ENCODE measurements at regions not wholly inside any gene's neighbourhood (a gene's known extent, or its start where the extent isn't known, plus 50 kb on each side); places are given as distances from the start of the nearest gene placed in this dataset.
"Not testable (repeated sequence)": the region's sequence is repeated elsewhere in the genome, so short reads cannot be mapped to it uniquely, and the experiment has no call there.

- DNase-seq (ENCODE audit: low read depth): no peak
Measured at GRCh38 chr9:103242025-103242424, 246.9 kb downstream of the CYLC2 start.

GRCh38 chr9:103242486-103242885, 247.4 kb downstream of the CYLC2 start:
- DNase-seq (ENCODE audit: low read depth): no peak

DNA sequence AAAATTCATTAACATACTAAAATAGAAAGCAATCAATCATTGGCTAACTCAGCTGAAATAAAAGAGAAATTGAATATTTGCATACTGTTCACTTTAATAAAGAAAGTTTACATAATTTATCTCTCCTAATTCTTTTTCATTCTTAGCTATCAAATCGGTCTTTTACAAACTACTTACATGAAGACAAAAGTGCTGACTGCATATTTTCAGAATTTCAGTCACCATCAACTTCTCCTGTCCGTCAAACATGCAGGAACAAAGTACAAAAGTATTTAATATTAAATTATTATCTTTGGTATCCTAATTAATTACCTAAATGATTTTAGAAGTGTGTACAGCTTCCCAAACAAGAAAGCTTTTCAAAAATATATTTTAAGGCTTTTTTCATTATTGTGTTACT, 248.4 kb downstream of the CYLC2 start:
- no peak for DNase-seq (ENCODE audit: low read depth)

DNA sequence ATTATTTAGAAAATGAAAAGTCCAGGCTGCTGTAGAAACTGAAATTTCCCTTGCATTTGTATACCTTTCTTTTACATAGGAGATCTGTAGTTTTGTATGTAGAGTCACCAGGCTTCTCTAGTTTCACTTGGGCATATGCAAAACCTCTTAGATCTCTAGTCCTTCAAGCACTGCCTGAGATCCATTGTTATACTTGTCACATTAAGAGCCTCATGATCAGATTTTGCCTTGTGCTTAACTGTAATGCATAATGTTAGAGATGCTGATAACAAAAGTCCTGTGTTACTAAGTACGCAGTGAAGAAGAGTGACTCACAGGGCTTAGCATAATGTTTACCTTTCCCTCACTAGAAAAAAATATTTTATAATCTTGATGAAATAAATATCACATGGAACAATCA, 250.2 kb downstream of the CYLC2 start:
- DNase-seq (ENCODE audit: low read depth): no peak

GRCh38 chr9:103261951-103262350, 266.8 kb downstream of the CYLC2 start:
- DNase-seq (ENCODE audit: low read depth): no peak

- no peak for DNase-seq (ENCODE audit: low read depth)
Measured at GRCh38 chr9:103266064-103266463, 270.9 kb downstream of the CYLC2 start.

GRCh38 chr9:103277240-103277639, 282.1 kb downstream of the CYLC2 start:
- no peak for DNase-seq (ENCODE audit: low read depth)

- DNase-seq (ENCODE audit: low read depth): no peak
Measured at GRCh38 chr9:103281126-103281525, 286.0 kb downstream of the CYLC2 start.

GRCh38 chr9:103287361-103287760, 292.2 kb downstream of the CYLC2 start:
- no peak for DNase-seq (ENCODE audit: low read depth)

DNA sequence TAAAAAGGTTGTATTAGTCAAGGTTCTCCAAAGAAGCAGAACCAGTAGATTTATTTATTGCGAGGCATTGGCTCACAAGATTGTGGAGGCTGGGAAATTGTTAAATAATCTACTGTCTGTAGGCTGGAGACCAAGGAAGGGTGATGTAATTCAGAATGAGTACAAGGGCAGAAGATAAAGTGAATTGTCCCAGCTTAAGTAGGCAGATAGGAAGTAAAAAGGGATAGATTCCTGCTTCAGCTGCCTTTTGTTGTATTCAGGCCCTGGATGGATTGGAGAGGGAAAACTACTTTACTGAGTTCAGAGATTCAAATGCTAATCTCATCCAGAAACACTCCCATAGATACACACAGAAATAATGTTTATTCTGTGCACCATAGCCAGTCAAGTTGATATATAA, 301.1 kb downstream of the CYLC2 start:
- no peak for DNase-seq (ENCODE audit: low read depth)

GRCh38 chr9:103301051-103301450, 305.9 kb downstream of the CYLC2 start:
- DNase-seq (ENCODE audit: low read depth): no peak

GRCh38 chr9:103304797-103305196, 309.7 kb downstream of the CYLC2 start:
- no peak for DNase-seq (ENCODE audit: low read depth)

DNA sequence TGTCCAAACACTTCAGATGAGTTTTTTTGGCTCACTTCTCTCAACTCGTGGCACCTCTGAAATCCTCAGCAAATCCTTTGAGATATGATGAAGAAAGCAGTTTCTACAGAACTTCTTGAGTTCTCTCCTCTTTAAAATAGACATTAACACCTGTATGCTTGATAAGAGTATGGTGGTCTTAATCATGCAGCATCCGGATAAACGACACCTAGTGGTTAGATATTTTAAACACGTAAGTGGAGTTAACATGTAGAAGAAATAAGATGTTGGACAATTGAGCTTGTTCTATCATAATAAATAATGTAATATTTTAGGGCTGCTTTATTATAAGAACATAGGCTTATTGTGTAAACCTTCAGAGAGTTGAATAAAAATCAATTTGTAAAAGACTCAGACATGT, 324.8 kb downstream of the CYLC2 start:
- no peak for DNase-seq (ENCODE audit: low read depth)

- DNase-seq (ENCODE audit: low read depth): no peak
Measured at GRCh38 chr9:103323699-103324098, 328.6 kb downstream of the CYLC2 start.

DNA sequence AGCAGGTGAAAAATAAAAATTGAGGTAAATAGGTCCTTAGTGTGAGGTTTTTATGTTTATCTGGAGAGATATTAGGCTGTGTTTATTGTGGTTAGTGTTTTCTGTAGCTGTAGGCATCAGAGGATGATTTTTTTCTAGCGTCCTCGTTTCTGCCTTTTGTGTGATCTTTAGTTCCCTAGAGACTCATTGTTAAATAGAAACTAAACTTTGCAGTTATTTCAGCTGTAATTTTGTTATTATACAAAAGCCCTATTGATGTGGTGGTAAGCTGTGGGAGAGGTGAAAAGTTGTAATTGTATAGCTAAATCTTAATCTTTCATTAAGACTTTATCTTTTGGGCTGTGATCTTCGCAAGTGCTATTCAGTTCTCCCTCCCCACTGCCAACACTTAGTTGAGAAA, 340.3 kb downstream of the CYLC2 start:
- no peak for DNase-seq (ENCODE audit: low read depth)

DNA sequence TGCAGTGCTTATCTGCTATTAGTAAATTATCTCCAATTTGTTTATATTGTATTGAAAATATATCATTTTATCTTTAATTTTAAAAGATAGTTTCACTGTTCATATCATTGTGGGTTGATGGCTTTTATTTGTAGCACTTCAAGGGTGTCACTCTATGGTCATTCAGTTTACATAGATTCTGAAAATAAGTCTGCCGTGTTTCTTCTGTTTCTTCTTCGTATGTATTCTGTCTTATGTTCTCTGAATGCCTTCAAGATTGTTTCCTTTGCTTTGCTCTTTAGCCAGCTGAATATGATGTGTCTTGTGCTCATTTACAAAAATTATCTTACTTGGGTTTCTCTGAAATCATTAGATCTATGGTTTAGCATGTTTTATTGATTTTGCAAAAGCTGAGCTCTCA, 359.9 kb downstream of the CYLC2 start:
- no peak for DNase-seq (ENCODE audit: low read depth)

GRCh38 chr9:103357980-103358379, 362.8 kb downstream of the CYLC2 start:
- DNase-seq (ENCODE audit: low read depth): not testable (repeated sequence)

DNA sequence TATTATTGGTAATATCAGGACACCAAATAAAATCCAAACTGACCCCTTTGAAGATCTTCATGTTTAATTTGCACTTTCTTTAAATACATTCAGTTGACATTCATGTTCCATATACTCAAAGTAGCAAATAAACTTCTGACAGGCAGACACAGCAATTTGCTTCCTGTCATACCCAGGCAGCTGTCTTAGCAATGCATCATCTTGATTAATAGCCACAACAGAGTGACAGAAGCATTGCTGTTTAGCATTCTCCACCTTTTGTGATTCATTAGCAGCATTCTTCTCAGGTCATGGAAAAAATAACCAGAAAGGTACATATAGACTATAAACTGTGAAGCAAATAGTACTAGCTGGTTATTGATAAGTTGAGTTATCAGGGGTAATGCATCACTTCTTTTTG, 366.8 kb downstream of the CYLC2 start:
- no peak for DNase-seq (ENCODE audit: low read depth)

- DNase-seq (ENCODE audit: low read depth): no peak
Measured at GRCh38 chr9:103362986-103363385, 367.9 kb downstream of the CYLC2 start.

DNA sequence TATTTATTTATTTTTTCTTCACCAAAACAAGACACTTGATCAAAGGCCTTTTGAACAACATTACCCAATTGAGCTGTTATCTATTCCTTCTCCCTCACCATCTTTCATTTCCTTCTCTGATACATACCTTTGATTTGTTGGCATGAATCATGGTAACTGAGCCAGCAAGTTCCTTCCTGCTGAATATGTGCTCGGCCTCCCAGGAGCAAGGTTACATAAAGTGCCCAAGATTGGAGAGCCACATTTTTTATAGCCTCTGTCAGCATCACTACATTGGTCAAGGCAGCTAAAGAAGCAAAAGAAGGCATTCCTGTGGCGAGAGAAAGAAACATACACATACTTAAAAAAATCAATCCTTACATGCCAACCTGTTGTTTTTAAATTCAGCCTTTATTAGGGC, 369.6 kb downstream of the CYLC2 start:
- DNase-seq (ENCODE audit: low read depth): peak; percentile 8

DNA sequence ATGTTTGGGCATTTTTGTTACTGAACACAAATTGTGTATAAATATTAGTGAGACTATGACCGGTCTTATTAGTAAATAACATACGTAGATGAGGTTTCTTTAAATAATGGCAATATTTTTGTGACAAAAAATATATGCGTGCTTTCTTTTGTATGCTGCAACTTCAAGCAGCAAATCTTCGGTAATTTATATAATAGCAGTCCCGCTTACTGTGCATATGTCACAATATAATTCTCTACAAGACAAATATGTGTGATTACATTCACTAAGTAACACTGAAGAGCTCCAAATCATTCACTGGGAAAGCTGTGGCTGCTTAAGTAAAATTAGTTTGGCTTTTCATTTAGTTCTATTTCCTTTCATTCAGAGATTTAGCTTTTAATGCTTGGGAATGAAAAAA, 376.0 kb downstream of the CYLC2 start:
- no peak for DNase-seq (ENCODE audit: low read depth)

DNA sequence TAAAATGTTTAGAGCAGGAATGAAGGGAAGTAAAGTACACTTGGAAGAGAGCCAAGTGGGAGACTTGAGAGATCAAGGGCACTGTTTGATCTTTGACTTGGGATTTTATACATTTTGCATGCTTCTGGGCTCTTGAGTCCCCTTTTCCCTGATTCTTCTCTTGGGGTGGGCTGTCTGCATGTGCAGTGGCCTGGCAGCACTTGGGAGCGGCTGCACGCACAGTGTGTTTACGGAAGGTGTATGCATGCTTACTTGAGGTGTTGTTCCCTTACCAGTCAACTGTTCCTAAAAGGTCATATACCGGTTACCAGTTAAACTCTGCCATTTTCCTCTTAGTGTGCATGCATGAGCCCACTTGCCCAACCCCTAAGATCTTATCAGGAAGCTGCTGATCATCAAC, 377.7 kb downstream of the CYLC2 start:
- DNase-seq (ENCODE audit: low read depth): no peak

DNA sequence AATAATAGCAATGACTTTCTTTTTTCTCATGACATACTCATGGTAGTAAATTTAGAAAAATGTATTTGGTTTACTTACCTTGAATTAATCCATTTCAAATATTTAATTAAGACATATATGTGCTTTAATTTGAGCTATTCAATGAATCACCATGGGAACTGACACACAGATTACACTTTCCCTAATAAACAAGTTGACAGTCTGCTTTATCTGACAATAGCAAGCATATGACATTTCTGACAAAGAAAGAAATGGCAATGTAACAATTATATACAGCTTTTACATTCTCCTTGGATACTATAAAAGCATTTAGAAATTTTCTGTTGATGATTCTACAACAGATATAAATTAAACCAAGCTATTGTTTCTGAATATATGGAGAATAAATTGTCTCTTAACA, 382.5 kb downstream of the CYLC2 start:
- DNase-seq (ENCODE audit: low read depth): no peak

DNA sequence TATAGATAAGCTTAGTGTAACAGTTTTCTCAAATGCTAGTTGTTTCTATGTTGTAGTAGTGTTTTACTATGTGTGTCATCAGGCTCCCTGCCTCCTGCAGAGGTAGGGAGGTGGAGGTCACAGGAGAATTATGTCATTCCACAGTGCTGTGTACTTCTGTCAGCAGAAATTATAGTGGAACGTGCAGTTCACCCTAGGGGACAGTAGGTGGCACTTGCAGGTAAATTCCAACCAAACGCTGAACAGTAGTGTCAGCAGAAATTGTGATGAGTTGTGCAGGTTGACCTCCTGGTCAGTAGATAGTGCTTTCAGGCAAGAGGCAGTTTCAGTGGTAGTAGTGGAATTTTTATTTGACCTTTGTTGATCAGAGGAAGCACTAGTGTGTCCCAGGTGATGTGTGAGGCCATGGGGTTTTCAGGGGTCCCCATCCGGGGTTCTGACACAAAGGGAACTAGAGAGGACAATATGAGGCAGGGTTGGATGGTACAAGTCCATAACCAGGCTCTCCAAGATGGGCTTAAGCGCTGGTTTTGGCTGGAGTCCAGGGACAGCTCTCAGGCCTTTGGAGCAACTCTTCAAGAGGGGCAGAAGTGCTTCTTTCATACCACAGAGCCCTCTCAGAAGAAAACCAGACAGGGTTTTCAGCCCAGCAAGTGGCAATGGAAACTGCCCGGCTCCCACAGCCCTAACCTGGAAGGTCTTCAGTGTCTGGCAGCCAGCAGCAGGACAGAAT, 402.9 kb downstream of the CYLC2 start:
- DNase-seq (ENCODE audit: low read depth): peak; percentile 9

- no peak for DNase-seq (ENCODE audit: low read depth)
Measured at GRCh38 chr9:103399535-103399934, 404.4 kb downstream of the CYLC2 start.
